Liver (tissue), 8 donors: ENCODE measurements at regions not wholly inside any gene's neighbourhood (a gene's known extent, or its start where the extent isn't known, plus 50 kb on each side); places are given as distances from the start of the nearest gene placed in this dataset.

ENCODE experiments used
- DNase-seq: peaks from one replicate; pipeline ENCODE4 v3.0.0-alpha.2; 2017; ENCODE audit warnings: low spot score
- H3K27ac ChIP-seq, 2 donors: one replicate each; pipeline ENCODE4 v1.7.0; 2013; ENCODE audit warnings: inconsistent platforms in 2 of 2, low read length in 2 of 2, control low read depth in 1 of 2, low read depth in 1 of 2, mild to moderate bottlenecking in 1 of 2
- H3K27me3 ChIP-seq, 4 donors: one replicate each; pipeline versions ENCODE4 v1.6.1 to v1.7.0; 2013; ENCODE audit warnings: low read length in 3 of 4, inconsistent platforms in 1 of 4, mild to moderate bottlenecking in 1 of 4, moderate library complexity in 1 of 4; ENCODE audit not compliant: control insufficient read depth in 4 of 4, insufficient read depth in 4 of 4
- H3K36me3 ChIP-seq, 4 donors: one replicate each; pipeline versions ENCODE4 v1.6.1 to v1.7.0; 2013; ENCODE audit warnings: low read length in 3 of 4, mild to moderate bottlenecking in 3 of 4, low read depth in 1 of 4, moderate library complexity in 1 of 4; ENCODE audit not compliant: control insufficient read depth in 4 of 4, insufficient read depth in 3 of 4
- H3K4me1 ChIP-seq, 4 donors: one replicate each; pipeline versions ENCODE4 v1.6.1 to v1.7.0; 2013; ENCODE audit warnings: low read length in 3 of 4, mild to moderate bottlenecking in 3 of 4, moderate library complexity in 1 of 4; ENCODE audit not compliant: control insufficient read depth in 4 of 4, insufficient read depth in 4 of 4
- H3K4me3 ChIP-seq, 3 donors: one replicate each; pipeline versions ENCODE4 v1.6.1 to v1.7.0; 2013; ENCODE audit warnings: low read length in 3 of 3, control low read depth in 1 of 3, low read depth in 1 of 3, mild to moderate bottlenecking in 1 of 3
- H3K9ac ChIP-seq, 2 donors: one replicate each; pipeline ENCODE4 v1.7.0; 2013; ENCODE audit warnings: low read length in 2 of 2, mild to moderate bottlenecking in 2 of 2, moderate library complexity in 2 of 2, control low read depth in 1 of 2, low read depth in 1 of 2
- H3K9me3 ChIP-seq, 4 donors: one replicate each; pipeline versions ENCODE4 v1.6.1 to v1.7.0; 2013; ENCODE audit warnings: low read length in 3 of 4; ENCODE audit not compliant: control insufficient read depth in 4 of 4
- ATF3 ChIP-seq: IDR thresholded peaks from 2 replicates; pipeline ENCODE4 v1.6.1; 2016; ENCODE audit warnings: antibody characterized with exemption
- EGR1 ChIP-seq, 2 donors: IDR thresholded peaks; 2 replicates each; pipeline ENCODE4 v1.6.1; 2016 to 2018; ENCODE audit warnings: antibody characterized with exemption in 2 of 2, low read depth in 2 of 2
- FOXA1 ChIP-seq: IDR thresholded peaks from 2 replicates; pipeline ENCODE4 v1.6.1; 2016; ENCODE audit warnings: antibody characterized with exemption
- FOXA2 ChIP-seq: IDR thresholded peaks from 2 replicates; pipeline ENCODE4 v1.6.1; 2016; ENCODE audit warnings: antibody characterized with exemption
- GABPA ChIP-seq, 2 donors: IDR thresholded peaks in 1 of 2; conservative IDR thresholded peaks in 1 of 2; 2 replicates each; pipeline ENCODE4 v1.6.1; 2016; ENCODE audit warnings: antibody characterized with exemption in 2 of 2, mild to moderate bottlenecking in 1 of 2, moderate library complexity in 1 of 2
- HNF4A ChIP-seq, 2 donors: conservative IDR thresholded peaks; 2 replicates each; pipeline ENCODE4 v1.6.1; 2016; ENCODE audit warnings: antibody characterized with exemption in 2 of 2, mild to moderate bottlenecking in 2 of 2
- HNF4G ChIP-seq: IDR thresholded peaks from 2 replicates; pipeline ENCODE4 v1.6.1; 2016; ENCODE audit warnings: antibody characterized with exemption
- JUND ChIP-seq, 2 donors: IDR thresholded peaks; 2 replicates each; pipeline ENCODE4 v1.6.1; 2016; ENCODE audit warnings: antibody characterized with exemption in 2 of 2
- RAD21 ChIP-seq, 2 donors: IDR thresholded peaks; 2 replicates each; pipeline ENCODE4 v1.6.1; 2016; ENCODE audit warnings: antibody characterized with exemption in 2 of 2, mild to moderate bottlenecking in 2 of 2
- REST ChIP-seq: IDR thresholded peaks from 2 replicates; pipeline ENCODE4 v1.6.1; 2016; ENCODE audit warnings: antibody characterized with exemption, mild to moderate bottlenecking
- RXRA ChIP-seq, 2 donors: IDR thresholded peaks; 2 replicates each; pipeline ENCODE4 v1.6.1; 2017 to 2018; ENCODE audit warnings: antibody characterized with exemption in 2 of 2, mild to moderate bottlenecking in 1 of 2
- SP1 ChIP-seq: IDR thresholded peaks from 2 replicates; pipeline ENCODE4 v1.6.1; 2018; ENCODE audit warnings: antibody characterized with exemption, mild to moderate bottlenecking
- TAF1 ChIP-seq: conservative IDR thresholded peaks from 2 replicates; pipeline ENCODE4 v1.6.1; 2016; ENCODE audit warnings: antibody characterized with exemption, mild to moderate bottlenecking
- YY1 ChIP-seq: IDR thresholded peaks from 2 replicates; pipeline ENCODE4 v1.6.1; 2016; ENCODE audit warnings: antibody characterized with exemption, mild to moderate bottlenecking
- WGBS: extraction: QIAGEN DNeasy Blood & Tissue Kit; methylation state at CpG from one replicate; pipeline ENCODE4 v1.1.7; 2013; 5-methylcytosine and 5-hydroxymethylcytosine counted together
- TF ChIP-seq, protein P1 (sequence below): IDR thresholded peaks from 2 replicates; pipeline ENCODE4 v1.6.1; 2016; ENCODE audit warnings: antibody characterized with exemption
- TF ChIP-seq, protein P2 (sequence below): IDR thresholded peaks from 2 replicates; pipeline ENCODE4 v1.6.1; 2016; ENCODE audit warnings: antibody characterized with exemption
- TF ChIP-seq, protein P3 (sequence below): fragments of 150-350 bp; IDR thresholded peaks from 2 replicates; pipeline ENCODE4 v1.5.1; 2017; ENCODE audit warnings: improper control_type of control experiment, low read depth, low read length; ENCODE audit not compliant: missing input control
- donor health status: healthy.
- donor health status: healthy.
- donor health status: healthy.
- donor health status: healthy.
- donor health status: healthy.

- Histone ChIP-seq H3K9ac (no peak overlapping the region), H3K36me3 (no peaks in the 10 kb centered on the region), H3K9me3 (peaks cover 0 to 7% (median 0%) of the 10 kb centered on the region in 4 donors), H3K27ac (no peak overlapping the region), H3K4me3 (no peak overlapping the region), H3K4me1 (peaks cover 0 to 16% (median 7%) of the 10 kb centered on the region in 4 donors), H3K27me3 (no peaks in the 10 kb centered on the region)
- TF ChIP-seq ATF3 (no peak), FOXA1 (no peak), EGR1 (IDR thresholded peaks at IDR 0.05; ENCODE audit: low read depth in 2 of 2) (no peak), HNF4G (no peak), RAD21 (IDR thresholded peaks at IDR 0.05) (no peak), GABPA (IDR thresholded peaks at IDR 0.05 in 1 of 2, conservative IDR thresholded peaks at IDR 0.05 in 1 of 2) (no peak), JUND (IDR thresholded peaks at IDR 0.05) (no peak), FOXA2 (no peak), YY1 (no peak), HNF4A (conservative IDR thresholded peaks at IDR 0.05) (no peak), REST (no peak), SP1 (no peak), RXRA (IDR thresholded peaks at IDR 0.05) (no peak), TAF1 (no peak)
- TF ChIP-seq, protein P1, sequence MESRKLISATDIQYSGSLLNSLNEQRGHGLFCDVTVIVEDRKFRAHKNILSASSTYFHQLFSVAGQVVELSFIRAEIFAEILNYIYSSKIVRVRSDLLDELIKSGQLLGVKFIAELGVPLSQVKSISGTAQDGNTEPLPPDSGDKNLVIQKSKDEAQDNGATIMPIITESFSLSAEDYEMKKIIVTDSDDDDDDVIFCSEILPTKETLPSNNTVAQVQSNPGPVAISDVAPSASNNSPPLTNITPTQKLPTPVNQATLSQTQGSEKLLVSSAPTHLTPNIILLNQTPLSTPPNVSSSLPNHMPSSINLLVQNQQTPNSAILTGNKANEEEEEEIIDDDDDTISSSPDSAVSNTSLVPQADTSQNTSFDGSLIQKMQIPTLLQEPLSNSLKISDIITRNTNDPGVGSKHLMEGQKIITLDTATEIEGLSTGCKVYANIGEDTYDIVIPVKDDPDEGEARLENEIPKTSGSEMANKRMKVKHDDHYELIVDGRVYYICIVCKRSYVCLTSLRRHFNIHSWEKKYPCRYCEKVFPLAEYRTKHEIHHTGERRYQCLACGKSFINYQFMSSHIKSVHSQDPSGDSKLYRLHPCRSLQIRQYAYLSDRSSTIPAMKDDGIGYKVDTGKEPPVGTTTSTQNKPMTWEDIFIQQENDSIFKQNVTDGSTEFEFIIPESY: no peak
- TF ChIP-seq, protein P2, sequence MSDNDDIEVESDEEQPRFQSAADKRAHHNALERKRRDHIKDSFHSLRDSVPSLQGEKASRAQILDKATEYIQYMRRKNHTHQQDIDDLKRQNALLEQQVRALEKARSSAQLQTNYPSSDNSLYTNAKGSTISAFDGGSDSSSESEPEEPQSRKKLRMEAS: no peak
- TF ChIP-seq, protein P3, sequence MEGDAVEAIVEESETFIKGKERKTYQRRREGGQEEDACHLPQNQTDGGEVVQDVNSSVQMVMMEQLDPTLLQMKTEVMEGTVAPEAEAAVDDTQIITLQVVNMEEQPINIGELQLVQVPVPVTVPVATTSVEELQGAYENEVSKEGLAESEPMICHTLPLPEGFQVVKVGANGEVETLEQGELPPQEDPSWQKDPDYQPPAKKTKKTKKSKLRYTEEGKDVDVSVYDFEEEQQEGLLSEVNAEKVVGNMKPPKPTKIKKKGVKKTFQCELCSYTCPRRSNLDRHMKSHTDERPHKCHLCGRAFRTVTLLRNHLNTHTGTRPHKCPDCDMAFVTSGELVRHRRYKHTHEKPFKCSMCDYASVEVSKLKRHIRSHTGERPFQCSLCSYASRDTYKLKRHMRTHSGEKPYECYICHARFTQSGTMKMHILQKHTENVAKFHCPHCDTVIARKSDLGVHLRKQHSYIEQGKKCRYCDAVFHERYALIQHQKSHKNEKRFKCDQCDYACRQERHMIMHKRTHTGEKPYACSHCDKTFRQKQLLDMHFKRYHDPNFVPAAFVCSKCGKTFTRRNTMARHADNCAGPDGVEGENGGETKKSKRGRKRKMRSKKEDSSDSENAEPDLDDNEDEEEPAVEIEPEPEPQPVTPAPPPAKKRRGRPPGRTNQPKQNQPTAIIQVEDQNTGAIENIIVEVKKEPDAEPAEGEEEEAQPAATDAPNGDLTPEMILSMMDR: no peak
- 76% methylated on average over 6 of the region's 6 CpGs for WGBS
- peak; percentile 52 for DNase-seq
Measured at GRCh38 chr6:43972179-43972912, 154.9 kb downstream of the MRPL14 start.
